NB4 (cell line): ENCODE measurements at regions not wholly inside any gene's neighbourhood (a gene's known extent, or its start where the extent isn't known, plus 50 kb on each side); places are given as distances from the start of the nearest gene placed in this dataset.

Experiments used
- DNase-seq: peaks from one replicate; pipeline ENCODE4 v3.0.0; 2010; ENCODE audit warnings: low read depth
- H3K4me3 ChIP-seq: one replicate; pipeline ENCODE4 v1.5.1; 2011; ENCODE audit warnings: mild to moderate bottlenecking, low read depth, low read length, moderate library complexity
- CTCF ChIP-seq: IDR thresholded peaks from one replicate; pipeline ENCODE4 v1.5.1; 2012; ENCODE audit warnings: low read depth, low read length
- MYC ChIP-seq: IDR thresholded peaks from 2 replicates; pipeline ENCODE4 v1.6.1; 2011; ENCODE audit warnings: low read depth, low read length
- POLR2A ChIP-seq: IDR thresholded peaks from 2 replicates; pipeline ENCODE4 v1.6.1; 2011; ENCODE audit warnings: mild to moderate bottlenecking; ENCODE audit not compliant: insufficient read length; ENCODE audit errors: extremely low read depth
- TF ChIP-seq, protein P1 (sequence below): IDR thresholded peaks from 2 replicates; pipeline ENCODE4 v1.6.1; 2011; ENCODE audit warnings: low read depth, low read length

GRCh38 chr10:107284187-107284586 lies 119.7 kb upstream of the SORCS1 start:
- no peak for DNase-seq
- TF ChIP-seq CTCF: no peak
- no peak overlapping the region for H3K4me3 ChIP-seq

GRCh38 chr10:107280293-107280692 lies 115.8 kb upstream of the SORCS1 start:
- TF ChIP-seq, protein P1, sequence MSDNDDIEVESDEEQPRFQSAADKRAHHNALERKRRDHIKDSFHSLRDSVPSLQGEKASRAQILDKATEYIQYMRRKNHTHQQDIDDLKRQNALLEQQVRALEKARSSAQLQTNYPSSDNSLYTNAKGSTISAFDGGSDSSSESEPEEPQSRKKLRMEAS: no peak
- TF ChIP-seq CTCF: no peak
- TF ChIP-seq POLR2A: no peak
- TF ChIP-seq MYC: no peak
- H3K4me3 ChIP-seq: no peak overlapping the region

GRCh38 chr10:107277591-107277990 lies 113.1 kb upstream of the SORCS1 start:
- DNase-seq: no peak
- TF ChIP-seq MYC: no peak
- TF ChIP-seq POLR2A: no peak
- TF ChIP-seq, protein P1: no peak
- no peak for TF ChIP-seq CTCF

More at GRCh38 chr10:107280293-107280692, 115.8 kb upstream of the SORCS1 start:
- peak; percentile 10 for DNase-seq

GRCh38 chr10:107275806-107276205 lies 111.3 kb upstream of the SORCS1 start:
- no peak for DNase-seq
- H3K4me3 ChIP-seq: no peak overlapping the region
- no peak for TF ChIP-seq MYC
- TF ChIP-seq POLR2A: no peak
- TF ChIP-seq CTCF: no peak
- TF ChIP-seq, protein P1: no peak

More at GRCh38 chr10:107277591-107277990, 113.1 kb upstream of the SORCS1 start:
- no peak overlapping the region for H3K4me3 ChIP-seq

- H3K4me3 ChIP-seq: no peak overlapping the region
- DNase-seq: no peak
- TF ChIP-seq CTCF: no peak
- TF ChIP-seq, protein P1: no peak
- no peak for TF ChIP-seq MYC
- no peak for TF ChIP-seq POLR2A
These were observed 105.1 kb upstream of the SORCS1 start for GRCh38 chr10:107269626-107270025.

DNA sequence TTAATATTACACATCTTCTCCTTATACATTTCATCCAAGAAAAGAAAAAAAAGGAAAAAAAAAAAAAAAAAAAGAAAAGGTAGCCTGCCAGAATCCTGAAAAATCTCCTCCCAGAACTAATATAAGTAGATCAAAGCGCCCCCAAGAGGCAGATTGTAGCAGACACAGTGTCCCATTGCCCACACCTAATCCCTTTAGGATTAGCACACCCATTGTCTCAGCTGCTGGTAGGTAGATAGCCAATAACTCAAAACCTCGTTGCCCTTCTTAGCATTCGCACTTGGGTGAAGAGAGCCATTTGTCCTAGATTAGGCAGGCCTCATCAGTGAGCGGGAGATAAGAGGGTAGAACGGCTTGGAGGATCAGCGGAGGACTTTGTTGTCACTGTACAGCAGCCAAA lies 100.2 kb upstream of the SORCS1 start:
- peak; percentile 11 for DNase-seq
- H3K4me3 ChIP-seq: no peak overlapping the region
- no peak for TF ChIP-seq MYC
- TF ChIP-seq CTCF: peak; percentile 35
- no peak for TF ChIP-seq POLR2A
- TF ChIP-seq, protein P1: no peak
